ENCODE measurements at regions not wholly inside any gene's neighbourhood (a gene's known extent, or its start where the extent isn't known, plus 50 kb on each side); places are given as distances from the start of the nearest gene placed in this dataset.

- no peak for TF ChIP-seq CTCF (IDR thresholded peaks at IDR 0.05; ENCODE audit: low read depth, low read length, missing control alignments)
- no peak for DNase-seq (ENCODE audit: low read depth)
- no peak overlapping the region for H3K4me3 ChIP-seq (ENCODE audit: low read depth, low read length)
Measured at GRCh38 chr13:61187471-61187870, 228.2 kb downstream of the PCDH20 start.

- no peak for TF ChIP-seq CTCF (IDR thresholded peaks at IDR 0.05; ENCODE audit: low read depth, low read length, missing control alignments)
- DNase-seq (ENCODE audit: low read depth): no peak
- H3K4me3 ChIP-seq (ENCODE audit: low read depth, low read length): no peak overlapping the region
Measured at GRCh38 chr13:61183670-61184069, 232.0 kb downstream of the PCDH20 start.

- DNase-seq (ENCODE audit: low read depth): no peak
- H3K4me3 ChIP-seq (ENCODE audit: low read depth, low read length): no peak overlapping the region
- no peak for TF ChIP-seq CTCF (IDR thresholded peaks at IDR 0.05; ENCODE audit: low read depth, low read length, missing control alignments)
Measured at GRCh38 chr13:61180234-61180633, 235.4 kb downstream of the PCDH20 start.

DNA sequence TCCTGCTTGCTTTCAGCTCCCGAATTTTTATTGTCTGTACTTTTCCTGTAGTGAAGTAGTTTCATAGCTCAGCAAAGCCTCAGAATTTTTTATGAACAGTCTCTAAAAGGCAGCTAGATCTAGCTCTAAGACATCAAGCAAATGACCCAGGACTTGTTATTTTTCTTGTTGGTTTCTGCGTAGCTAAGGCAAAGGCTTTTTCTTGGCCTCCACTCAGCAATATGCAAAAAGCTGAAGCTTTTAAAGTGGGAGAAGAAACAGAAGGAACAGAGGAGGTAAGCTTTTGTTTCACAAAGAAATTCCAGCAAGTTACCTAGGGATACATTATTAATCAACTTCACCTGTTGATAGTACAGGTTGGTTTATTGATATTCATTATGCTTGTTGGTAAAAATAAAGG is 235.9 kb downstream of the PCDH20 start:
- DNase-seq (ENCODE audit: low read depth): no peak
- TF ChIP-seq CTCF (IDR thresholded peaks at IDR 0.05; ENCODE audit: low read depth, low read length, missing control alignments): no peak
- no peak overlapping the region for H3K4me3 ChIP-seq (ENCODE audit: low read depth, low read length)

- no peak for TF ChIP-seq CTCF (IDR thresholded peaks at IDR 0.05; ENCODE audit: low read depth, low read length, missing control alignments)
- no peak for DNase-seq (ENCODE audit: low read depth)
- H3K4me3 ChIP-seq (ENCODE audit: low read depth, low read length): no peak overlapping the region
Measured at GRCh38 chr13:61170856-61171255, 244.8 kb downstream of the PCDH20 start.

DNA sequence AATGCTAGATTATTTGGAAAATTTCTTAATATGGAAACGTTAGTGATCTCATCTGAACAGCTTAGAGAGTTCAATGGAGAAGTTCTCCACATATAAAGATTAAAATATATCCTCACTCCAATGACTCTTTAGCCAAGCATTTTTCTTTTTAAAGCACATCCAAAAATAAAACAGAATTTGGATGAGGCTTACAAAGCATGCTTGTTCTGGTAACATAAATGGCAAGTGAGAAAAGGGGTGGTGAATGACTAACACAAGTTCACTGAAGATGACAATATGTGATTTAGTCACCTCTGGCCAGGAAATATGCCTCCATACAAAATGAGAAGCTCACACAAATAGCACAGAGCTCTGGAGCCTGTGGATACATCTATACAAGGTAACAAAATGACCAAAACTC is 253.0 kb downstream of the PCDH20 start:
- no peak for TF ChIP-seq CTCF (IDR thresholded peaks at IDR 0.05; ENCODE audit: low read depth, low read length, missing control alignments)

GRCh38 chr13:61162106-61162505 is 253.5 kb downstream of the PCDH20 start:
- no peak for DNase-seq (ENCODE audit: low read depth)
- TF ChIP-seq CTCF (IDR thresholded peaks at IDR 0.05; ENCODE audit: low read depth, low read length, missing control alignments): no peak
- no peak overlapping the region for H3K4me3 ChIP-seq (ENCODE audit: low read depth, low read length)

More for the DNA sequence above, 253.0 kb downstream of the PCDH20 start:
- H3K4me3 ChIP-seq (ENCODE audit: low read depth, low read length): no peak overlapping the region
- no peak for DNase-seq (ENCODE audit: low read depth)
